Gastroesophageal sphincter (tissue), 4 donors: ENCODE measurements at regions not wholly inside any gene's neighbourhood (a gene's known extent, or its start where the extent isn't known, plus 50 kb on each side); places are given as distances from the start of the nearest gene placed in this dataset.

Experiments used
- ATAC-seq: fragments of 150-250 bp; one replicate; pipeline ENCODE4 v1.9.1; 2016; ENCODE audit warnings: mild to moderate bottlenecking, moderate library complexity
- H3K27ac ChIP-seq, 4 donors: fragments of 200-600 bp; sonication (generic) in 3 of 4; 1 replicate in 3 of 4; 2 replicates in 1 of 4; pipeline ENCODE4 v1.5.1; 2016 to 2019
- H3K27me3 ChIP-seq: fragments of 200-600 bp; sonication (generic); one replicate; pipeline ENCODE4 v1.5.1; 2019
- H3K36me3 ChIP-seq, 2 donors: fragments of 200-600 bp; sonication (generic); one replicate each; pipeline ENCODE4 v1.5.1; 2019; ENCODE audit warnings: control low read depth in 1 of 2
- H3K4me1 ChIP-seq, 3 donors: fragments of 200-600 bp; sonication (generic); 1 replicate in 2 of 3; 2 replicates in 1 of 3; pipeline ENCODE4 v1.5.1; 2016 to 2019; ENCODE audit warnings: control low read depth in 2 of 3
- H3K4me3 ChIP-seq, 2 donors: fragments of 200-600 bp; sonication (generic); one replicate each; pipeline ENCODE4 v1.5.1; 2019; ENCODE audit warnings: mild to moderate bottlenecking in 1 of 2, moderate library complexity in 1 of 2
- H3K9me3 ChIP-seq, 3 donors: fragments of 200-600 bp; sonication (generic); one replicate each; pipeline ENCODE4 v1.5.1; 2017 to 2019; ENCODE audit warnings: control low read depth in 2 of 3
- EP300 ChIP-seq: sonication (generic); formaldehyde crosslinking; IDR thresholded peaks from one replicate; pipeline ENCODE4 v1.6.1; 2017; ENCODE audit warnings: antibody characterized with exemption, mild to moderate bottlenecking
- POLR2A ChIP-seq, 2 donors: fragments of 450-650 bp; IDR thresholded peaks; one replicate each; pipeline ENCODE4 v1.6.1; 2017; ENCODE audit warnings: antibody characterized with exemption in 2 of 2, mild to moderate bottlenecking in 2 of 2, moderate library complexity in 1 of 2
- POLR2AphosphoS5 ChIP-seq: sonication (generic); formaldehyde crosslinking; IDR thresholded peaks from one replicate; pipeline ENCODE4 v1.6.1; 2017; ENCODE audit warnings: antibody characterized with exemption
- WGBS, 2 donors: methylation state at CpG; one replicate each; pipeline ENCODE4 v1.1.5; 2018; ENCODE audit warnings: low coverage in 1 of 2; 5-methylcytosine and 5-hydroxymethylcytosine counted together
- TF ChIP-seq, protein P1 (sequence below), 4 experiments: fragments of 200-600 bp in 2 of 4; fragments of 450-650 bp in 2 of 4; sonication (generic) in 1 of 4; IDR thresholded peaks; one replicate each; pipeline ENCODE4 v1.5.1; 2017 to 2019; ENCODE audit warnings: antibody characterized with exemption in 4 of 4, mild to moderate bottlenecking in 2 of 4, moderate library complexity in 2 of 4

DNA sequence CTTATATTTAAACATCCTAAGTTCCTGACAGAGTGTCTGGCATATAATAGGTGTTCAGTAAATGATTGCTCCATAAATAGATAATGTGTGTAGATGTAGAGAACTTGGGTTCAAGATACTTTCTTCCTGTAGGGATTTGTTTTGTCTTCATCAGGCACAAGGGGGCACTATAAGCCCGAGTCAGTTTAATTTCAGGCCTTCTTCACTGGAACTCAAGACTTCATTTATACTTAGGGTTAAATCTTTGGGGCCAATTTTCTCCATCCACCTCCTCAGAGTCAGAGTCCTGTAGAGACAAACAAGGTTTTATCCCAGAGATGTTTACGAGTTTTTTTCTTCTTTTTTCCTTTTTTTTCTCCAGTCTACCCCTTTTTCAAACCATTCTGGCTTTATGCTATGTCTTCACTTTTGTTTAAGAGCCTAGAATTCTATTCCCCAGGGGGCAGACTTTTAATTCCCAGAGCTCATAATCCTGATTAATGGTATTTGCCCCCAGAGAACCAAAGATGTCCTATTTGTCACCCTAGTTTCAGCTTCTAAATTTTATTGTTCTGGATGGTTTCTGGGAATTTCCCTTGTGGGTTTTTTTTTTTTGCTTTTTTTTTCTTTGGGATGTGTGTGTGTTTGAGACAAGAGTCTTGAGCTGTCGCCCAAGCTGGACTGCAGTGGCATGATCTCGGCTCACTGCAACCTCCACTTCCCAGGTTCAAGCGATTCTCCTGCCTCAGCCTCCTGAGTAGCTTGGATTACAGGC, 88.4 kb downstream of the HFE start:
- peaks cover 0 to 20% (median 0%) of the 10 kb centered on the region in 3 donors for H3K4me1 ChIP-seq
- TF ChIP-seq, protein P1, sequence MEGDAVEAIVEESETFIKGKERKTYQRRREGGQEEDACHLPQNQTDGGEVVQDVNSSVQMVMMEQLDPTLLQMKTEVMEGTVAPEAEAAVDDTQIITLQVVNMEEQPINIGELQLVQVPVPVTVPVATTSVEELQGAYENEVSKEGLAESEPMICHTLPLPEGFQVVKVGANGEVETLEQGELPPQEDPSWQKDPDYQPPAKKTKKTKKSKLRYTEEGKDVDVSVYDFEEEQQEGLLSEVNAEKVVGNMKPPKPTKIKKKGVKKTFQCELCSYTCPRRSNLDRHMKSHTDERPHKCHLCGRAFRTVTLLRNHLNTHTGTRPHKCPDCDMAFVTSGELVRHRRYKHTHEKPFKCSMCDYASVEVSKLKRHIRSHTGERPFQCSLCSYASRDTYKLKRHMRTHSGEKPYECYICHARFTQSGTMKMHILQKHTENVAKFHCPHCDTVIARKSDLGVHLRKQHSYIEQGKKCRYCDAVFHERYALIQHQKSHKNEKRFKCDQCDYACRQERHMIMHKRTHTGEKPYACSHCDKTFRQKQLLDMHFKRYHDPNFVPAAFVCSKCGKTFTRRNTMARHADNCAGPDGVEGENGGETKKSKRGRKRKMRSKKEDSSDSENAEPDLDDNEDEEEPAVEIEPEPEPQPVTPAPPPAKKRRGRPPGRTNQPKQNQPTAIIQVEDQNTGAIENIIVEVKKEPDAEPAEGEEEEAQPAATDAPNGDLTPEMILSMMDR (IDR thresholded peaks at IDR 0.05): peak; percentile 38 to 79 (median 72)
- no peak for TF ChIP-seq EP300
- no peaks in the 10 kb centered on the region for H3K9me3 ChIP-seq
- no peaks in the 10 kb centered on the region for H3K27me3 ChIP-seq
- H3K4me3 ChIP-seq: no peak overlapping the region
- no peak for ATAC-seq
- WGBS, 2 donors: 56 to 72% methylated on average over 5 of the region's 5 CpGs
- no peaks in the 10 kb centered on the region for H3K36me3 ChIP-seq
- H3K27ac ChIP-seq: peak overlapping the region in 2 of 4 donors; percentile 13 to 46

DNA sequence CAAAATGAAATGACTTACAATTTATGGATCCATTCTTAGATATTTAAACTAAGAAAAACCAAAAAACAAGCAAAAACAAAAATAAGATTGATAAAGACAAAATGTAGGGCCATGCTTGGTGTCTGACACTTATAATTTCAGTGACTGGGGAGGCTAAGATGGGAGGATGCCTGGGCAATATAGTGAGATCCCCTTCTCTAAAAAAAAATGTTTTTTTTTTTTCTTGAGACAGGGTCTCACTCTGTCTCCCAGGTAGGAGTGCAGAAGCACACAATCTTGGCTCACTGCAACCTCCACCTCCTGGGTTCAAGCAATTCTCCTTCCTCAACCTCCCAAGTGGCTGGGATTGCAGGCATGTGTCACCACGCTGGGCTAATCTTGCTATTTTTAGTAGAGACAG, 92.4 kb downstream of the HFE start:
- WGBS, 2 donors: 86 to 100% methylated on average over 1 of the region's 1 CpG
- Histone ChIP-seq H3K36me3 (no peaks in the 10 kb centered on the region), H3K4me3 (no peak overlapping the region), H3K27me3 (no peaks in the 10 kb centered on the region), H3K9me3 (no peaks in the 10 kb centered on the region), H3K4me1 (peaks cover 0 to 13% (median 4%) of the 10 kb centered on the region in 3 donors), H3K27ac (no peak overlapping the region)
- no peak for TF ChIP-seq EP300
- no peak for TF ChIP-seq POLR2A (IDR thresholded peaks at IDR 0.05)
- TF ChIP-seq POLR2AphosphoS5: no peak
- TF ChIP-seq, protein P1 (IDR thresholded peaks at IDR 0.05): no peak
- ATAC-seq: no peak

DNA sequence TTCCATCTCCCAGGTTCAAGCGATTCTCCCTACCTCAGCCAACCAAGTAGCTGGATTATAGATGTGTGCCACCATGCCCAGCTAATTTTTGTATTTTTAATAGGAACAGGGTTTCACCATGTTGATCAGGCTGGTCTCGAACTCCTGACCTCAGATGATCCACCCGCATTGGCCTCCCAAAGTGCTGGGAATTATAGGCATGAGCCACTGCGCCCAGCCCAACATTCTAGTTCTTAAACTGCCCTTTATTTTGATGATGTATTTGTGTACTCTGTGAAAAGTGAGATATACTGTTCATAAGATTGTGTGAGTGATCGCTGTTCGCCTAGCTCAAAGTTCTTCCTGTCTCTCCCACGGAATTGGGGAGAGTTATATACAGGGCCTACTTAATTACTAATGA, 93.1 kb downstream of the HFE start:
- peaks cover 0 to 13% (median 4%) of the 10 kb centered on the region in 3 donors for H3K4me1 ChIP-seq
- H3K27me3 ChIP-seq: no peaks in the 10 kb centered on the region
- 91 to 100% methylated on average over 5 of the region's 7 CpGs for WGBS, 2 donors
- no peaks in the 10 kb centered on the region for H3K36me3 ChIP-seq
- H3K27ac ChIP-seq: no peak overlapping the region
- no peak for TF ChIP-seq POLR2A (IDR thresholded peaks at IDR 0.05)
- TF ChIP-seq EP300: no peak
- TF ChIP-seq POLR2AphosphoS5: no peak
- TF ChIP-seq, protein P1 (IDR thresholded peaks at IDR 0.05): no peak
- no peak for ATAC-seq
- H3K9me3 ChIP-seq: no peaks in the 10 kb centered on the region
- H3K4me3 ChIP-seq: no peak overlapping the region

DNA sequence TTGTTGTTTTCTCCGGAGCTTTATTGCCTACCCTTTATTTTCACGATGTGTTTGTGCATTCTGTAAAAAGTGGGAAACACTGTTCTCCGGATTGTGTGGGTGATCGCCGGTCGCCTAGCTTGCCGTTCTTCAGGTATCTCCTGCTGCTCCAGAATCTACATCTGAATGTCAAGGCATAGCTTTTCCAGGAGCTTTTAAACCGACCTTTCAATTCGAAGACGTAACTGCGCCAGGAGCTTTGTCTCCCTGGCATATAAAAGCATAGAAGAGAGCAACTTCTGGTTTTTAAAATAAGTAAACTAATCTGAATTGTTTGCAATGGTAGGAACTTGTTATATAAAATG, 96.0 kb downstream of the HFE start:
- Histone ChIP-seq H3K4me3 (peak overlapping the region; percentile 42 to 56), H3K9me3 (no peaks in the 10 kb centered on the region), H3K27me3 (no peaks in the 10 kb centered on the region), H3K4me1 (peaks cover 0 to 20% (median 4%) of the 10 kb centered on the region in 3 donors), H3K36me3 (no peaks in the 10 kb centered on the region), H3K27ac (peak overlapping the region; percentile 70 to 90 (median 86))
- 3 to 4% methylated on average over 6 to 9 of the region's 11 CpGs for WGBS, 2 donors
- ATAC-seq: peak; percentile 42
- TF ChIP-seq EP300 (no peak), POLR2A (IDR thresholded peaks at IDR 0.05) (no peak), POLR2AphosphoS5 (no peak)
- TF ChIP-seq, protein P1 (IDR thresholded peaks at IDR 0.05): no peak
